ENCODE measurements at regions not wholly inside any gene's neighbourhood (a gene's known extent, or its start where the extent isn't known, plus 50 kb on each side); places are given as distances from the start of the nearest gene placed in this dataset.
"Not testable (repeated sequence)": the region's sequence is repeated elsewhere in the genome, so short reads cannot be mapped to it uniquely, and the experiment has no call there.

DNA sequence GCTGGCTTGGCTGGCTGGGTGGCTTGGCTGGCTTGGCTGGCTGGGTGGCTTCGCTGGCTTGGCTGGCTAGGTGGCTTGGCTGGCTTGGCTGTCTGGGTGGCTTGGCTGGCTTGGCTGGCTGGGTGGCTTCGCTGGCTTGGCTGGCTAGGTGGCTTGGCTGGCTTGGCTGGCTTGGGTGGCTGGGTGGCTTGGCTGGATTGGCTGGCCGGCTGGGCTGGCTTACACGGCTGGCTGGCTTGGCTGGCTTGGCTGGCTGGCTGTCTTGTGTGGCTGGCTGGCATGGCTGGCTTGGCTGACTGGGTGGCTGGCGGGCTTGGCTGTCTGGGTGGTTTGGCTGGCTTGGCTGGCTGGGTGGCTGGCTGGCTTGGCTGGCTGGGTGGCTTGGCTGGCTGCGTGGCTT, 437.0 kb downstream of the GOLGA6L6 start:
- not testable (repeated sequence) for TF ChIP-seq POLR2A (IDR thresholded peaks at IDR 0.05; ENCODE audit: low read depth, low read length); CTCF (conservative IDR thresholded peaks at IDR 0.05; ENCODE audit: low read depth, low read length); FOS (IDR thresholded peaks at IDR 0.05; ENCODE audit: low read depth, low read length); RFX5 (IDR thresholded peaks at IDR 0.05; ENCODE audit: low read depth, low read length); MXI1 (IDR thresholded peaks at IDR 0.05; ENCODE audit: borderline replicate concordance, low read depth, low read length); BHLHE40 (IDR thresholded peaks at IDR 0.05; ENCODE audit: low read depth, low read length)
